OCI-M2 (cell line): ENCODE measurements at regions not wholly inside any gene's neighbourhood (a gene's known extent, or its start where the extent isn't known, plus 50 kb on each side); places are given as distances from the start of the nearest gene placed in this dataset.
"Not testable (repeated sequence)": the region's sequence is repeated elsewhere in the genome, so short reads cannot be mapped to it uniquely, and the experiment has no call there.

ENCODE experiments used
- DNase-seq: peaks from one replicate; lab custom pipeline; 2025; ENCODE audit not compliant: unreplicated experiment; lab: John Stamatoyannopoulos, UW

DNA sequence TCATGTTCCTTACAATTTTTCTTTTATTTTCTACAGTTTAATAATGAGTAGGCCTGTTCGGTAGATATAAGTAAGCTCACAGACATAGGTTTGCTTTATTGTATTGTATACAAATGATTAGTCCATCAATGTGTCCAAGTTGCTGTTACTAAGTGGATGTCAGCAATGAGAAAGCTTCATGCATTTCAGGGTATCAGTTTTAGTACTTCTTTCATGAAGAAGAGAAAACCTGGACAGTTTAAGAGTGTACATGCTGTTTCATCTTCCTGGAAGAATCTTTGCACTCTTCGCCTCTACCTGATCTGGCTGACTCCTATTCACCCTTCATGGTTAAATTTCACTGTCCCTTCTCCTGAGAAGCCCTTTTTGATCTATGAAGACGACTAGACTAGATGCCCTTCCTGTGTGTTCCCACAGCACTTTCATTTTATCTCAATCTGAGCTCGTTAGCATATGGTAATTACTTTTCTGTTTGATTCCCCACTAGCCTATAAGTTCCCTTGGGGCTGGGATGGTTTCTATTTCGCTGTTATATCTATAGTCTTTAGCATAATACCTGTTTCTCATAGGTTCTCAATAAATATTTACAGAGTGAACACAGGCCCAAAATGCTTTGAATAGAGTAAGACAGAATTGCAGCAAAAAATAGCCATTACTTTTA, 70.7 kb downstream of the CETN3 start:
- DNase-seq, result no peak

DNA sequence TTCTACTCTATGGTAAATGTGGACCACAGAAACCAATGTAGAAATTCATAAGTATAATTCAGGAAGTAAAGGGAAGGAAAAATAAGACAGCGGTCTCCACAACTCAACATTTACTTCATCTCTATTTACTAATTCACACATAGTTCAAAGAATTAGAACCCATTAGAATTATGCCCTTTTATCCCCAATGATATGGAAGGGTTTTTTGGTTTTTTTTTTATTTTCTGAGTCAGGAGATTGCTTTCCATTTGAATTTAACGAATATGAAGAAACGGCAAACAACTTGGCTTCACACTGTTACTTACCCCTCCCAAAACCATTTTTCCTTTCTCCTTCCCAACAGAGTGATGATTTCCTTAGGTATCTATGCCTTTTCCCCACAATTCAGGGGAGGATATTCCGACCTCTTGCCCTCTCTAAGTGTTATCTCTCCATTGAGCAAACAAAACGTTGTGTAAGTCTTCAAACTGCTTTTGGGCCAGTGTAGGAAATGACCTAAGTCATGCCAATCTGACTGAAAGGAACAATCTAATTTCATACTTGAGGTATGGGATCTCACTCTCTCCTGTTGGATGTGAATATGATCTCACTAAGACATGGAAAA, 72.0 kb downstream of the CETN3 start:
- no peak for DNase-seq

DNA sequence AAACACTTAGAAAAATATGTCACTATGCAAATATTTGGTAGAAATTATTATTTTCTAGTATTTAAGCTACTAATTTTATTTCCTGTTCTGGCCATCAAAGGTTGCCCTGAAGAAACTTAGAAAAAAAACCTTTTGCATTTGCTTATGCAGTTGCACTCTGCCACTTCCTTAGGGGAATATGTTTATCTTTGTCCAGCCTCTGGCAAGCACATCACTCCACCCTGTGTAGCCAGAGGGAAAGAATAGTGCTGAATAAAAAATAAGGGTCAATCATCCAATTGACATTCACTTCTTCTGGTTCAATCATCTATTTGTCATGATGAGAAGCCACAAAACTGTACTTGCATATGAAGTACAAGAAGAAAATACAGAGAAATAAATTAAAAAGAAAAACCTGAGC, 72.8 kb downstream of the CETN3 start:
- no peak for DNase-seq

DNA sequence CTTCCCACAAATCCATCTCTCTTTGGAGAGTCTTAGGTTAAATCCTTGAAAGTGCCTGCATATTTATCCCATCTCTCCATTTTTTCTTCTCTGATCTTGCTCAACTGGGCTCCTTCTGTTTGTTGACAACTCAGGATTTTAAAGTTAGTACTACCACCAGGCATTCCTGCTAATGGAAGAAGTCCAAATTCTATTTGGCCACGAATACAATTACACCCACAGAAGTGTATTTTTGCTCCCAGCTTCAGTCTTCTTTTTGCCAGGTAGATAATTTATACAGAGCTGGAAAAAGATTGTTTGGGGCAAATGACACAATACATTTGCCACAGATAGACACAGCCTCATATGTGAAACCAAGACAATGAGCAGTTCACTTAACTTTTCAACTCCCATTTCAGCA, 74.8 kb downstream of the CETN3 start:
- no peak for DNase-seq

DNA sequence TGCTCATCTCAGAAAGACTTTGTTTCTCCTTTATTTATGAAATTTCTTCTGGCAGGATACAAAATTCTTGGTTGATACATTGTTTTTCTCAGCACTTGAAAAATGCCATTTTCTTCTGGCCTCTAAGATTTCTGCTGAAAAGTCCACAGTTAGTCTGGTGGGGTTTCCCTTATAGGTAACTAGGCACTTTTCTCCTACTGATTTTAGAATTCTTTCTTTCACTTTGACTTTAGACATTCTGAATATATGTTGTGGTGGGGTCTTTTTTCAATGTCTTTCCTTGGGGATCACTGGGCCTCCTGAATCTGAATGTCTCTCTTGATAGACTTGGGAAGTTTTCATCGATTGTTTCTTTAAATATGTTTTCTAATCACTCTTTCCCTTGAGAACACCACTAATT, 79.6 kb downstream of the CETN3 start:
- DNase-seq, result no peak

DNA sequence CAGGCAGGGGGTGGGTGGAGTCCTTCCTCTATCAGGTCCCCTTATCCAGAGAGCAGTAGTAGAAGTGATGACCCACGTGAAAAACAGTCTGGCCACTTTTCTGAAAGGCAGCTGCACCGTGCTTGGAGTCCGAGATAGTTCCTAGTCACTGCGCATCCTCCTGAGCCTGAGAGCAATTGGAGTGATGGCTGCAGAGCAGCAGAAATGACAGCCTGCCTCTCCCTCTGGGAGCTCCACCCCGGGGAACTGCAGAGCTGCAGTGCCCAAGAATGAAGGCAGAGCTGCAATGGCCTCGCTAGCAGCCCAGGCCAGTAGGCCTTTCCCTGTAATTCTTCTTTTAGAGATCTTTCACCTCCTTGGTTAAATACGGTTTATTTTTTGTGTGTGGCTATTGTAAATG, 82.6 kb downstream of the CETN3 start:
- no peak for DNase-seq

DNA sequence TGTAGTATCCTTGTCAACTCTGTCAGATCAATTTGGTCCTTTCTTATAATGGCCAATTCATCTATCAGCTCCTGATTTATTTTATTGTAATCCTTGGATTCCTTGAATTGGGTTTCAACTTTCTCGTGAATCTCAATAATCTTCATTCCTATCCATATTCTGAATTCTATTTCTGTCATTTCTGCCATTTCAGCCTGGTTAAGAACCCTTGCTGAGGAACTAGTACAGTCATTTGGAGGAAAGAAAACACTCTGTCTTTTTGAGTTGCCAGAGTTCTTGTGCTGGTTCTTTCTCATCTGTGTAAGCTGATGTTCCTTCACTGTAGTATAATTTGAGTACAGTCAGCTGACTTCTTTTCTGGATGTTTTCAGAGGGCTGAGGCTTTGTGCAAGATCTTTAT, 84.5 kb downstream of the CETN3 start:
- no peak for DNase-seq

DNA sequence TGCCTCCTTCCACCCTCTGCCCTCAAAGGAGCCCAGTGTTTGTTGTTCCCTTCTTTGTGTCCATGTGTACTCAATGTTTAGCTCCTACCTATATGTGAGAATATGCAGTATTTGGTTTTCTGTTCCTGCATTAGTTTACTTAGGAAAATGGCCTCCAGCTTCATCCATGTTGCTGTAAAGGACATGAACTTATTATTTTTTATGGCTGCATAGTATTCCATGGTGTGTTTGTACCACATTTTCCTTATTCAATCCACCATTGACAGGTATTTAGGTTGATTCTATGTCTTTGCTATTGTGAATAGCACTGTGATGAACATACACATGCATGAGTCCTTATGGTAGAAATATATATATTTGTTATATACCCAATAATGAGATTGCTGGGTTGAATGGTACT, 89.2 kb downstream of the CETN3 start:
- DNase-seq, result not testable (repeated sequence)

DNA sequence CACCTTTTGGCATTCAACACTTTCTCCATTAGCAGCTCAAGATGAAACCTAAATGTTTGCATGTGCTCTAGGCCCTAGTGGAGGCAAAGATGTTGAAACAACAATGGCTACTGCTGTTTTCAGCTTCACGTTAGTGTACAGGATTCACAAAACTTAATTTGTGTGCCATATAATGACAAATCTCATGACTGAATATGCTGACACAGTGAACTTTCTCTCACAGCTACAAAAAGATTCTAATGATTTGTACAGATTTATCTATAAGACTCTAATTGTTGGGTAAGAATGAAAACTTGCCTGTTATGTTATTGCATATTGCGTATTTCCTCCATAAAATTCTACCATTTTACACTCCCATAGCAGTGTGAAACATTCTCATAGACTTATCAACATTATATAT, 97.5 kb downstream of the CETN3 start:
- no peak for DNase-seq

DNA sequence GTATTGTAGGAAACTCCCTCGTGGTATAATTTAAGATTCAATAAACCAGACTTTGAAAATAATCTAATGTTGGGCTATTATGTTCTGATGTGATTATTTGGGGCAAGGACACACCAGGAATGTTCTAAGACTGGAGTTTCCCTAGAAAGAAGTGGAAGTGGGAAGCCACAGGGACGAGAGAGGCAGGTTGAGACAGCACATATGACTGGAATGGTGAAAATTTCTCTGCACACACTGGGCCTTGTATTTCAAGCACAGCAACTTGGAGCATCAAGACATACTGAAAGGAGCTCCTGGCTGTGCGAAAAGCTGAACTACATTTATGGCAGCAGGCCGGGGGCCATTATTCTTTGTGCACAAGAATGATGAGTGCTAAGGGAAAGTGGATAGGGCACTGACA, 98.2 kb downstream of the CETN3 start:
- DNase-seq, result no peak

DNA sequence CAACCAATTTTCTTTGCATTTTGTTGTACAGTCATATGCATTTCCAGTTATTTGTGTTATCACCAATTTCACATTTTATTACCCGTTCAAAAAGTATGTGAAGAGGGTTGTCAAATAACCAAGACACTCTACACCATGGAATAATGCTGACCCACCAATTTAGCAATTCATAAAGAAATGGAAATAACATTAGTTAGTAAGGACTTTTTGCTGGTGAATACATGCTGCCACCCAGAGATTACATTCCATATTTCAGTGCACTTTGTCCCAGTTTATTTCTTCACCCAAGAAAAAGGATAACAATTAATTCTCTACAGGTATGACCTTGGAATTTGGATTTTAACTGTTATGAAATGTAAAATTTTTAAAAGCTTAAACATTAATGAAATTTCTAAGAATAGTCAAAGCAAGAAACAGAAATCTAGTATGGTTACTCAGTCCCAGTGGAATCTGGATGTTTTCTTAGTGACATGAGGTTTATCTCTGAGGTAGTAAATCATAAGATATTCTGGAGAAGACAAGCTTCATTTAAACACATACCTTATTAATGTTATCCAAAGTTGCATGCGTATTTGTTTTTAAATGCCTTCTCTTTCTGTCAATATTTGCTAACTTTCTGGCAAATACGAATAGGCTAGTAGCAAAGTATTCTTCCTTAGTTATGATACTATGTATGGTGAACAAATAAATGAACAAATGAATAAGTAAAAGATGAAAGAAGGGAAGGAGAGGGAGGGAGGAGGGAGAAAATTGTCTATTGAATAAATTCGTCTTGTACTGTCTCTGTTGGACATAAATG, 100.6 kb downstream of the CETN3 start:
- no peak for DNase-seq

DNA sequence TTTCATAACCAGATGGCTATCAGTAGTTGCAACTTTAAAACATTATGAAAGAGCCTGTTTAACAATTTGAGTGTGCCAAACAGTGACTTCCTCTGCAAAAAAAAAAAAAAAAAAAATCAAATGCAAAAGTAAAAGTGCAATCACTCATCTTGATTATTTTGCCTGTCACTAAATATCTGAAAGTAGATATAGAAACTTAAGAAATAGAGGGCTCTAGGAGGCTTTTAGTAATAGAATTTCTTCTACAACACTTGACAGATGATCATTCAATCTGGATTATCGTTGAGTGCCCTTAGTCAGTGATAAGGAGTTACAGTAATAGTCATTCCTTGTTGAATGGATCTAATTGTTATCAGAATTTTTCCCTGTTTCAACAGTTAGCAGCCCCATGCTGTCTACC, 101.8 kb downstream of the CETN3 start:
- DNase-seq, result no peak

DNA sequence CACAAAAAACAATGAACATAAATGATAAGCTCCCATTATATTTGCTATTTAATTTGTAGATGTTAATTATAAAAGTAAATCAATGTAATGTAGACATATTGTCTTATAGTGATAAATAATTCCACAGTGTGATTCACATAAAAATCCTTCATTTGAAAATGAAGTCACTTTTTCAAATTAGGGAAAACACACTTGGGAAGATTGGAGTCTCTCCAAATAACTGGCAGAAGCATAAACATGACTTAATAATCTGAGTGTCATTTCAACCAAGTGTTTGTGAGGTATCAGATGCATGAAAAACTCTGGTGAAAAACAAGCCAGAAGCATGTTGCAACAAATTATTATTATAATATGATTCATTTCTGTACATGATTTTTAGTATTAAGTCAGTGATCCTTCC, 102.2 kb downstream of the CETN3 start:
- no peak for DNase-seq

DNA sequence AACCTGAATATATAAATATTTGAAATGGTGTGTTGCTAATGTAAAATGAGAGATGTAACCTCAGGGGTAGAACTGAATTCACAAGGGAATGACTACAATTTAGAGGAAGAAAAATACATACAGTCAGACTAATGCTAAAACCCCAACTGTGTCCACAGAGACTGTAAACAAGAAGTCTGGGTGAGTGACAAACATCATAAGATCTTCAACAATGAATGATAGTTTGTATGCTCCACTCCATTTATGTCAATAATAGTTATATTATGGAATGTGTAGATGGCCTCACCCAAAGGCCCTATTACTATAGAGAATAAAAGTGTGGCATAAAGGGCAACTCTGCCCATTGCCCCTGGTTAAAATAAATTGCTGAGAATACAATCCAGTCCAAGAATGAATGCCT, 102.9 kb downstream of the CETN3 start:
- DNase-seq, result no peak

DNA sequence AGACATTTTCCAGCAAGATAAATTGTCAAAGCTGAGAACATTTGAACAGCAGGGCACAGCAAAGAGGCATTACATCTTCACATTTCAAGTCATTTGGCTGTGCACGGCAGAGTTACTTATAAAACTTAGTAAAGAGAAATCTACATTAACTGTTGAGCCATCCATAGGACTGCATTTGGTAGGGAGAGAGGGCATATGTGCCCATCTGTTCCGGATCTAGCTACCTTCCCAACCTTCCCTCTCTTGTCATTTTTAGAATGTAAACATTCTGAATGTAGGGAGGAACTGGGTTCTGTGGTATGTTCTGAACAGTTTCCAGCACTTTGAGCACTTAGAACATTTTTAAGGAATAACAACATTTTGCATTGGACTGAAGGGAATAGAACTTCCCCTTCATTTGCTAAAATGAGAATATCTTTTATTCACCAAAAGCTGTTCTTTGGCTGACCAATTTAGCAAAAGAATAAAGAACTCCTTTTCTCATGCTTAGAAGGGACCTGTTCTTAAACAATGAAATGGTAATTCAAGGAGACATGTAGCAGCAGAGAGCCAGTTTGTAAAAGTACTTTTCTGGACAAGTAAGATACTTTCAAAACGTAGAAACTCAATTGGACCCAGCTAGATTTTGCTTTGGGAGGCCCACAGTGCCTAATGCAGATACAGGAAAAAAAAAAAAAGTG, 104.4 kb downstream of the CETN3 start:
- DNase-seq, result no peak

DNA sequence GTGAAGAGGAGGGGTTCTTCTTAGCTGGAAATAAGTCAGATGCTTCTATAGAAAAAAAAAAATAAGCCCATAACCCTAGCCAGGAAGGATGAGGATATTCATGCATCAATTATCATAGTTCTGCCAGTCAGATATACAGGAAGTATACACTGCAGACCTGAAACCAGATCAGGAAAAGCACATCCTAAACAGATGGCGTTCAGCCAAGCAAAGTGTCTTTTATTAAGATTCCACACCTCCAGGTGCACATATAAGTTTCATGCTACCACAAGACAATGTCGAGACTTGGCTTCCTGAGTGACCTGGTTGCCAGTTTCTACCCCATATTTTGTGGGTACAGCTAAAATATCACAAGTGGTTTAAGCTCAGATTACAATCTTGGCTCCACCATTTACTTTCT, 108.3 kb downstream of the CETN3 start:
- DNase-seq, result no peak

DNA sequence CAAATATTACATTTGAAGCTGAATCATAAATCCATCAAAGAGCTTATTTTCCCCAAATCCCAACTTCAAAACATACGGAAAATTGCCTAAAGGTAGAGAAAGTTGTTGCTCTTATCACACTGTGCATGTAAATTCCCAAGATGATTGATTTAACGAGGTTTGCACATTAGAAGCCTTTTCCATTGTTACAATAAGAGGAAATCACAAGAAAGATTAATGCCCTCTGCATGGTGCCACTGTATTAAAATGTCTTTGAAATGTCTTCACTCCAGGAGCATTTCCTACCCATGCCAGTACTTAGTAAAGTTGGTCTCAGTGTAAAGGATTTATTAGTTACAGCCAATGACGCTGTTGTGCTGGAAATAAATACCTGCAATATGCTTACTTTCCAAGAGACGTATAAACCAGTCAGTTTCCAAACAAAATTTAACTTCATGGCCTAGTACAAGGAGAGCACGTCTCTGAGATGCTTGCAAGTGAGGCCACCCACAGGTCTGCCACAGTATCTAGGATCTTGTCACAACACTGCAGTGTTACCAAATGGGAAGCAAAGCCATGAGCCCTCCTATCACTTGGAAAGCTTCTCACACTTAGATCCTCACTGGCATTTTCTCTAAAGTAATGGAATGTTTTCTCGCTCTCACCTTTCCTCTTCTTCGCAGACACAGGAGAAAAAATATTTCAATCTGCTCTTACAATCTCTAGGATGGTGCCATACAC, 112.4 kb downstream of the CETN3 start:
- no peak for DNase-seq

DNA sequence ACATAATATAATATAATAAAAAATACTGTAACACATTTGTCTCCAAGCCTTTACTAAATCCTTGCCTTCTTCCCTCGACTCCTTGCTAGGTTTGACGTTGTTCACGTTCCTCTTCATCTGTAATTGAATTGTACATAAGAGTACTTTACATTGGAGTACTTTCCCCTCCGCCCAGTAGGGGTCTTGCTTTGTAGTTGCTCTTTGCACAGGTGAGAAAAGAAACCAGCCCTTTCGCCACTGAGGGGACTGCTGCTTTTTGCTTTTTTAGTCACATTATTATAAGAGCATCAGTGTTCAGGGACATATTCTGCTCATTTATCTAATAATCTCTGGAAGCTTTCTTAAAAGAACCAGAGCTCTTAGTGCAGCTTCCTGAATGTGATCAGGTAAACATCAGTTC, 115.0 kb downstream of the CETN3 start:
- DNase-seq, result no peak

DNA sequence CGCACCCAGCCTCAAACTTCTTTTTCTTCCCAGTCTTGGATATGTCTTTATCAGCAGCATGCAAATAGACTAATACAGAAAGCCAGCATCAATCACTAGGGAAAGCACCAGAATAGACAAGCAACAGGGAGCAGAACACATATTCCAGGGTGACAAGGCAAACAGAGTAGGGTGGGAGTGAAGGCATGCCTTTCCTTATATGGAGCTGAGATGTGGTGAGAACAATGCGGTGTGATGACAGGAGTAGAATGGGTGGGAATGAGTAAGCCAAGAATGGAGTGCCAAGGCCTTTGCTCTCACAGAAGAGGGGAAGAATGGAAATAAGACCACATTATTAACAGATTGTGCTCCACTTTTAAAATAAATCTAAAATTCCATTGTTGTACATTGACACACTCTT, 115.6 kb downstream of the CETN3 start:
- no peak for DNase-seq

DNA sequence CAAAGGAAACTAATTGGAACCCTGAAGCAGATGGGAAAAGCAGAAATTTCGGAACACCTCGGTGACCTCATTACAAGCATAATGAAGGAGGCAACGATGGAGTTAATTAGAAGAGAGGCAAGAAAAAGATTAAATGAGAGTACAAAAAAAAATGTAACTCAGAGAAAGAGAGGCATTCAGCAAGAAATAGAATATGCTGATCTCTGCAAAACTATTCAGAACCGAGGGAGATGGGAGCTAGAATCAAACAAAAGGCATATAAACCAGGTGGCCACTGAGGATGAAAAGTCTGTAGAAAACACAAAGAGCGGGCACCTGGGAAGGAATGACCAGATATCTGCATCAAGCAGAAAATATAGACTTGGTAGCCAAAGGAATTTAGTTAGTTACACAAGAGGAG, 118.9 kb downstream of the CETN3 start:
- DNase-seq, result no peak

DNA sequence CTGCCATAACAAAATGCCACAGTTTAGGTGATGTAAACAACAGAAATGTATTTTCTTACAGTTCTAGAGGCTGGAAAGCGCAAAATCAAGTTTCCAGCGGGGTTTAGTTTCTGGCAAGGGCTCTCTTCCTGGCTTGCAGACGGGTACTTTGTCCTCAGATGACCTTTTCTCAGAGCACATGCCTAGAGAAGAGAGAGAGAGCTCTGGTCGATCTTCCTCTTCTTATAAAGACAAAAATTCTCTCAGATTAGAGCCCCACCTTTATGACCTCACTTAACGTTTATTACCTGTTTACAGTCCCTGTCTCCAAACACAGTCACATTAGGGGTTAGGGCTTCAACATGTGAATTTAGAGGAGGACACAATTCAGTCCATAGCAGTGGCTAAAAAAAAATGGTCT, 119.7 kb downstream of the CETN3 start:
- no peak for DNase-seq
